ENCODE measurements at regions not wholly inside any gene's neighbourhood (a gene's known extent, or its start where the extent isn't known, plus 50 kb on each side); places are given as distances from the start of the nearest gene placed in this dataset.

GRCh38 chr11:19595499-19595839, 117.2 kb upstream of the NAV2 start:
- TF ChIP-seq CTCF (IDR thresholded peaks at IDR 0.05) (no peak), POLR2A (IDR thresholded peaks at IDR 0.05) (no peak)

Data from adrenal gland (tissue), 5 donors.